Stomach (tissue), 4 donors: ENCODE measurements at regions not wholly inside any gene's neighbourhood (a gene's known extent, or its start where the extent isn't known, plus 50 kb on each side); places are given as distances from the start of the nearest gene placed in this dataset.

Experiments
- CTCF ChIP-seq, 7 experiments: fragments of 450-650 bp in 4 of 7; fragments of 200-600 bp in 3 of 7; sonication (generic) in 3 of 7; IDR thresholded peaks; one replicate each; pipeline ENCODE4 v1.5.1; 2016 to 2019; ENCODE audit warnings: antibody characterized with exemption in 7 of 7, control low read depth in 2 of 7, mild to moderate bottlenecking in 1 of 7
- EP300 ChIP-seq: sonication (generic); formaldehyde crosslinking; IDR thresholded peaks from one replicate; pipeline ENCODE4 v1.6.1; 2017; ENCODE audit warnings: antibody characterized with exemption

GRCh38 chr12:81962126-81962856, 203.1 kb upstream of the PPFIA2 start:
- TF ChIP-seq CTCF (IDR thresholded peaks at IDR 0.05) (no peak), EP300 (no peak)
